H9 (cell line): ENCODE measurements at regions not wholly inside any gene's neighbourhood (a gene's known extent, or its start where the extent isn't known, plus 50 kb on each side); places are given as distances from the start of the nearest gene placed in this dataset.

Source experiments
- DNase-seq: peaks from one replicate; pipeline ENCODE4 v3.0.0-alpha.2; 2017
- H2AFZ ChIP-seq: one replicate; pipeline ENCODE4 v1.6.1; 2013; ENCODE audit warnings: mild to moderate bottlenecking, low read length, control low read depth, moderate library complexity
- H2AK5ac ChIP-seq: 2 replicates; pipeline ENCODE4 v1.6.1; 2013; ENCODE audit warnings: low read length, control low read depth, mixed read lengths; ENCODE audit not compliant: insufficient read length
- H2BK120ac ChIP-seq: one replicate; pipeline ENCODE4 v1.6.1; 2013; ENCODE audit warnings: low read depth, mild to moderate bottlenecking, low read length, control low read depth, inconsistent platforms; ENCODE audit not compliant: poor library complexity, severe bottlenecking
- H2BK12ac ChIP-seq: 2 replicates; pipeline ENCODE4 v1.6.1; 2013; ENCODE audit warnings: low read length, control low read depth, mixed read lengths, low read depth; ENCODE audit not compliant: insufficient read length
- H2BK15ac ChIP-seq: 2 replicates; pipeline ENCODE4 v1.6.1; 2013; ENCODE audit warnings: low read depth, low read length, control low read depth
- H2BK20ac ChIP-seq: one replicate; pipeline ENCODE4 v1.6.1; 2013; ENCODE audit warnings: low read depth, mild to moderate bottlenecking, low read length, control low read depth, inconsistent platforms; ENCODE audit not compliant: poor library complexity, severe bottlenecking
- H2BK5ac ChIP-seq: 2 replicates; pipeline ENCODE4 v1.6.1; 2013; ENCODE audit warnings: low read length, control low read depth, mixed read lengths; ENCODE audit not compliant: insufficient read length
- H3K14ac ChIP-seq: 2 replicates; pipeline ENCODE4 v1.6.1; 2013; ENCODE audit warnings: low read length, control low read depth; ENCODE audit not compliant: insufficient read depth
- H3K18ac ChIP-seq: 2 replicates; pipeline ENCODE4 v1.6.1; 2013; ENCODE audit warnings: low read depth, mild to moderate bottlenecking, mixed read lengths, low read length, control low read depth; ENCODE audit not compliant: insufficient read length
- H3K23ac ChIP-seq: 2 replicates; pipeline ENCODE4 v1.6.1; 2013; ENCODE audit warnings: low read length, control low read depth, mixed read lengths, low read depth; ENCODE audit not compliant: insufficient read length
- H3K23me2 ChIP-seq: 2 replicates; pipeline ENCODE4 v1.6.1; 2013; ENCODE audit warnings: low read depth, mild to moderate bottlenecking, mixed read lengths, low read length, control low read depth; ENCODE audit not compliant: insufficient read length, poor library complexity, severe bottlenecking
- H3K27ac ChIP-seq: 2 replicates; pipeline ENCODE4 v1.5.1; 2013; ENCODE audit warnings: low read length, control low read depth, mixed read lengths, low read depth; ENCODE audit not compliant: insufficient read length
- H3K27me3 ChIP-seq: 2 replicates; pipeline ENCODE4 v1.6.1; 2013; ENCODE audit warnings: low read length, control low read depth, inconsistent platforms; ENCODE audit not compliant: insufficient read depth
- H3K4ac ChIP-seq: 2 replicates; pipeline ENCODE4 v1.6.1; 2013; ENCODE audit warnings: low read depth, mild to moderate bottlenecking, control low read depth, inconsistent platforms, low read length, moderate library complexity
- H3K4me1 ChIP-seq: 2 replicates; pipeline ENCODE4 v1.6.1; 2013; ENCODE audit warnings: low read length, control low read depth, inconsistent platforms; ENCODE audit not compliant: insufficient read depth
- H3K4me2 ChIP-seq: 2 replicates; pipeline ENCODE4 v1.6.1; 2013; ENCODE audit warnings: low read length, control low read depth, mixed read lengths; ENCODE audit not compliant: insufficient read length, insufficient read depth
- H3K56ac ChIP-seq: 2 replicates; pipeline ENCODE4 v1.6.1; 2013; ENCODE audit warnings: low read depth, mild to moderate bottlenecking, mixed read lengths, low read length, control low read depth; ENCODE audit not compliant: insufficient read length
- H3K79me1 ChIP-seq: 2 replicates; pipeline ENCODE4 v1.6.1; 2013; ENCODE audit warnings: low read depth, mild to moderate bottlenecking, moderate library complexity, low read length, control low read depth, inconsistent platforms; ENCODE audit not compliant: insufficient read depth, poor library complexity, severe bottlenecking
- H3K79me2 ChIP-seq: 2 replicates; pipeline ENCODE4 v1.6.1; 2013; ENCODE audit warnings: low read length, control low read depth, inconsistent platforms; ENCODE audit not compliant: insufficient read depth
- H3K9ac ChIP-seq: 2 replicates; pipeline ENCODE4 v1.6.1; 2013; ENCODE audit warnings: low read length, control low read depth, mixed read lengths; ENCODE audit not compliant: insufficient read length; ENCODE audit errors: extremely low read depth
- H3K9me3 ChIP-seq: one replicate; pipeline ENCODE4 v1.6.1; 2013; ENCODE audit warnings: low read depth, low read length, inconsistent platforms; ENCODE audit not compliant: control insufficient read depth
- H3T11ph ChIP-seq: one replicate; pipeline ENCODE4 v1.6.1; 2013; ENCODE audit warnings: mild to moderate bottlenecking, low read length, control low read depth, inconsistent platforms
- H4K20me1 ChIP-seq: one replicate; pipeline ENCODE4 v1.6.1; 2013; ENCODE audit not compliant: control insufficient read depth, insufficient read length, insufficient read depth
- H4K5ac ChIP-seq: 2 replicates; pipeline ENCODE4 v1.6.1; 2013; ENCODE audit warnings: low read depth, mild to moderate bottlenecking, mixed read lengths, low read length, control low read depth; ENCODE audit not compliant: insufficient read length
- H4K8ac ChIP-seq: replicated peaks from 2 replicates; pipeline ENCODE4 v1.6.1; 2013; ENCODE audit warnings: low read length, control low read depth, mixed read lengths, low read depth; ENCODE audit not compliant: insufficient read length
- H4K91ac ChIP-seq: 2 replicates; pipeline ENCODE4 v1.6.1; 2013; ENCODE audit warnings: low read depth, mild to moderate bottlenecking, moderate library complexity, mixed read lengths, low read length, control low read depth; ENCODE audit not compliant: insufficient read length
- H3K27ac Mint-ChIP-seq, 3 experiments: 2 replicates in 2 of 3; 3 replicates in 1 of 3; pipeline ENCODE4 v1.8.0; 2020 to 2021; ENCODE audit warnings: mixed read lengths in 3 of 3, mild to moderate bottlenecking in 1 of 3, moderate library complexity in 1 of 3
- H3K27me3 Mint-ChIP-seq: 2 replicates; pipeline ENCODE4 v1.8.0; 2021; ENCODE audit warnings: low read depth, mild to moderate bottlenecking, moderate library complexity, mixed read lengths
- H3K36me3 Mint-ChIP-seq, 3 experiments: 2 replicates in 2 of 3; 3 replicates in 1 of 3; pipeline ENCODE4 v1.8.0; 2020 to 2021; ENCODE audit warnings: low read depth in 3 of 3, mixed read lengths in 3 of 3; ENCODE audit not compliant: insufficient read depth in 1 of 3
- H3K4me1 Mint-ChIP-seq, 2 experiments: 2 replicates each; pipeline ENCODE4 v1.8.0; 2020; ENCODE audit warnings: mixed read lengths in 2 of 2
- H3K4me3 Mint-ChIP-seq, 2 experiments: 2 replicates in 1 of 2; 3 replicates in 1 of 2; pipeline ENCODE4 v1.8.0; 2020 to 2021; ENCODE audit warnings: mild to moderate bottlenecking in 2 of 2, mixed read lengths in 2 of 2, moderate library complexity in 1 of 2
- H3K9me3 Mint-ChIP-seq, 2 experiments: 2 replicates in 1 of 2; 3 replicates in 1 of 2; pipeline ENCODE4 v1.8.0; 2020; ENCODE audit warnings: mild to moderate bottlenecking in 2 of 2, mixed read lengths in 2 of 2, moderate library complexity in 1 of 2
- WGBS: extraction: QIAGEN DNeasy Blood & Tissue Kit; methylation state at CpG from one replicate; pipeline ENCODE4 v1.1.7; 2013; ENCODE audit warnings: missing lambda C conversion rate, low lambda C conversion rate, mixed read lengths; ENCODE audit not compliant: insufficient read length; ENCODE audit errors: extremely low coverage; 5-methylcytosine and 5-hydroxymethylcytosine counted together
- TF ChIP-seq, protein P1 (sequence below): fragments of 200-600 bp; sonication (generic); conservative IDR thresholded peaks from 3 replicates; pipeline ENCODE4 v1.8.0; 2021; ENCODE audit warnings: antibody characterized with exemption, mild to moderate bottlenecking

- Mint-ChIP-seq H3K27me3 (no peaks in the 10 kb centered on the region; the same call in none of the 2 replicates), H3K4me1 (no peaks in the 10 kb centered on the region), H3K9me3 (no peaks in the 10 kb centered on the region; a peak in 3 of 5 replicates), H3K36me3 (no peaks in the 10 kb centered on the region; a peak in 1 of 7 replicates), H3K4me3 (no peak overlapping the region), H3K27ac (no peak overlapping the region)
- Histone ChIP-seq H3K79me2 (no peaks in the 10 kb centered on the region), H3K4me2 (no peak overlapping the region), H3K4me1 (no peaks in the 10 kb centered on the region), H3K9ac (no peak overlapping the region), H2AFZ (no peak overlapping the region), H4K5ac (no peak overlapping the region), H3K14ac (no peak overlapping the region), H2AK5ac (no peak overlapping the region), H4K20me1 (no peaks in the 10 kb centered on the region), H3T11ph (no peak overlapping the region), H3K23me2 (no peaks in the 10 kb centered on the region), H2BK120ac (no peak overlapping the region), H4K8ac (no peak overlapping the region), H2BK20ac (no peak overlapping the region), H4K91ac (no peak overlapping the region), H2BK12ac (no peak overlapping the region), H3K27me3 (no peaks in the 10 kb centered on the region), H3K56ac (no peak overlapping the region), H3K23ac (no peak overlapping the region), H2BK5ac (no peak overlapping the region), H3K79me1 (no peaks in the 10 kb centered on the region), H3K27ac (no peak overlapping the region), H3K4ac (no peak overlapping the region), H3K9me3 (no peaks in the 10 kb centered on the region), H2BK15ac (no peak overlapping the region), H3K18ac (no peak overlapping the region)
- DNase-seq = no peak
- TF ChIP-seq, protein P1, sequence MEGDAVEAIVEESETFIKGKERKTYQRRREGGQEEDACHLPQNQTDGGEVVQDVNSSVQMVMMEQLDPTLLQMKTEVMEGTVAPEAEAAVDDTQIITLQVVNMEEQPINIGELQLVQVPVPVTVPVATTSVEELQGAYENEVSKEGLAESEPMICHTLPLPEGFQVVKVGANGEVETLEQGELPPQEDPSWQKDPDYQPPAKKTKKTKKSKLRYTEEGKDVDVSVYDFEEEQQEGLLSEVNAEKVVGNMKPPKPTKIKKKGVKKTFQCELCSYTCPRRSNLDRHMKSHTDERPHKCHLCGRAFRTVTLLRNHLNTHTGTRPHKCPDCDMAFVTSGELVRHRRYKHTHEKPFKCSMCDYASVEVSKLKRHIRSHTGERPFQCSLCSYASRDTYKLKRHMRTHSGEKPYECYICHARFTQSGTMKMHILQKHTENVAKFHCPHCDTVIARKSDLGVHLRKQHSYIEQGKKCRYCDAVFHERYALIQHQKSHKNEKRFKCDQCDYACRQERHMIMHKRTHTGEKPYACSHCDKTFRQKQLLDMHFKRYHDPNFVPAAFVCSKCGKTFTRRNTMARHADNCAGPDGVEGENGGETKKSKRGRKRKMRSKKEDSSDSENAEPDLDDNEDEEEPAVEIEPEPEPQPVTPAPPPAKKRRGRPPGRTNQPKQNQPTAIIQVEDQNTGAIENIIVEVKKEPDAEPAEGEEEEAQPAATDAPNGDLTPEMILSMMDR = no peak
- WGBS = no CpG with 5 or more reads among the region's 5 CpGs
Observed at GRCh38 chr3:5431811-5432378, 244.4 kb downstream of the EDEM1 start.
